GM10248 (cell line): ENCODE measurements at regions not wholly inside any gene's neighbourhood (a gene's known extent, or its start where the extent isn't known, plus 50 kb on each side); places are given as distances from the start of the nearest gene placed in this dataset.
"Not testable (repeated sequence)": the region's sequence is repeated elsewhere in the genome, so short reads cannot be mapped to it uniquely, and the experiment has no call there.

Experiments used
- CTCF ChIA-PET: fragments of 300-600 bp; sonication (Branson Sonifier 250); formaldehyde crosslinking; extraction: SDS; loops from one replicate; lab custom pipeline; 2021; ENCODE audit warnings: antibody characterized with exemption; lab: Yijun Ruan, JAX
- POLR2A ChIA-PET: fragments of 350-650 bp; sonication (Branson Sonifier 250); formaldehyde crosslinking; extraction: SDS; loops from one replicate; lab custom pipeline; 2020; ENCODE audit warnings: antibody characterized with exemption; lab: Yijun Ruan, JAX
- DNase-seq: peaks from one replicate; pipeline ENCODE4 v3.0.0; 2012; ENCODE audit errors: extremely low spot score
- TF ChIP-seq, protein P1 (sequence below): IDR thresholded peaks from 2 replicates; pipeline ENCODE4 v1.5.1; 2012; ENCODE audit warnings: mild to moderate bottlenecking, low read depth; ENCODE audit errors: extremely low read depth, missing control alignments, control extremely low read depth

DNA sequence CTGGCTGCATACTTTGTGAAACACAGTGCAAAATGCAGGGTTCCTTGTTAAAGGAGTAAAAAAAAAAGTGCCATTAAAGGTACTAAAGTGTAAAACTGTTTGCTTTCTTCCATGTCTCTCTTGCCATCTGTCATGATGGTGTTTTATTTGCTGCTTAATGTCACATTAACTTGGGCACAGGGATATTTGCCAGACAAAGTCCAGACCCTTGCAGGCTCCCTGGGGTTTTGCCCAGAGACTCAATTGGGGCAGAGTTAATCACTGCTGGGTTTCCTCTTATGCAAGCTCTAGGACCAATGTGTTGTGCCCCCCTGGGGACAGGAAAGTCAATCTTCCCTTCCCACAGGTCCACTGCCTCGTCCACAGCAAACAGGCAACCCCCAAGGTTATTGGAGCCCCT is 274.3 kb upstream of the SGCD start:
- POLR2A ChIA-PET, result no interaction called here
- CTCF ChIA-PET, result no interaction called here
- DNase-seq, result no peak
- TF ChIP-seq, protein P1, sequence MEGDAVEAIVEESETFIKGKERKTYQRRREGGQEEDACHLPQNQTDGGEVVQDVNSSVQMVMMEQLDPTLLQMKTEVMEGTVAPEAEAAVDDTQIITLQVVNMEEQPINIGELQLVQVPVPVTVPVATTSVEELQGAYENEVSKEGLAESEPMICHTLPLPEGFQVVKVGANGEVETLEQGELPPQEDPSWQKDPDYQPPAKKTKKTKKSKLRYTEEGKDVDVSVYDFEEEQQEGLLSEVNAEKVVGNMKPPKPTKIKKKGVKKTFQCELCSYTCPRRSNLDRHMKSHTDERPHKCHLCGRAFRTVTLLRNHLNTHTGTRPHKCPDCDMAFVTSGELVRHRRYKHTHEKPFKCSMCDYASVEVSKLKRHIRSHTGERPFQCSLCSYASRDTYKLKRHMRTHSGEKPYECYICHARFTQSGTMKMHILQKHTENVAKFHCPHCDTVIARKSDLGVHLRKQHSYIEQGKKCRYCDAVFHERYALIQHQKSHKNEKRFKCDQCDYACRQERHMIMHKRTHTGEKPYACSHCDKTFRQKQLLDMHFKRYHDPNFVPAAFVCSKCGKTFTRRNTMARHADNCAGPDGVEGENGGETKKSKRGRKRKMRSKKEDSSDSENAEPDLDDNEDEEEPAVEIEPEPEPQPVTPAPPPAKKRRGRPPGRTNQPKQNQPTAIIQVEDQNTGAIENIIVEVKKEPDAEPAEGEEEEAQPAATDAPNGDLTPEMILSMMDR, result no peak

DNA sequence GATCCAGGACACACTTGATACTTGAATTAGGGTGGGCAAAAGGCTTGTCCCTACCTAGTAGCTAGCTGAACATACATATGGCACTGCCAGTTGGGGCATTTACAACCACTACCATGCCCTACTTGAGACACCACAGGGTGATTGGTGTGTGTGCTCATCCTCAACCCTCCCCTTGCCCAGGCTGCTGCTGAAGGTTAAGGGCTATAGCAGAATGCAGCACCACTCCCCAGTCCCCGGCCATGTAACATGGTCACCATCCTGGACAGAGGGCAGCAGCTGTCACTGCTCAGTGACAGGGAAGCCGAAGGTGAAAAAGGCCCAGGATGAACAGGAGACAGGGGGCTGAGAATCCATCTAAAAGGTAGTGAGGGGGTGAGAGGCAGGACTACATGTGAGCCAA is 273.9 kb upstream of the SGCD start:
- DNase-seq, result no peak
- TF ChIP-seq, protein P1, result no peak
- ChIA-PET POLR2A (no interaction called here), CTCF (no interaction called here)

DNA sequence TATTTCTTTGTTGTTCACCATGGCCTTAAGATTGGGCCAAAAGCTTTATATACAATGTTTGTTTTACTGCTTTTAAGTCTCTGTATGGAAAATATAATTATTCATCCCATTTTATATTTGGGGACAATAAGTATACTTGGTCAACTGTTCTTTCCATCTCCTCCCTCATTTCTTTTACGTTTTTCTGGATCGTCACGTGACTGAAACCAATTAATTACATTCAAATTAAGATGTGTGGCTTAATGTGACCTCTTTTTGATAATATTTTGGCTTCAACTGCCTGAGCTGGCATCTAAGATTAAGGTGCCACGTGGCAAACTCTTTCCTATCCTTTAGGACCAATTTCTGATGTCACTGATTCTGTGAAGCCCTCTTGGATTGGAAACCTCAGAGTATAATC is 250.1 kb upstream of the SGCD start:
- ChIA-PET POLR2A (no interaction called here), CTCF (no interaction called here)
- no peak for DNase-seq

DNA sequence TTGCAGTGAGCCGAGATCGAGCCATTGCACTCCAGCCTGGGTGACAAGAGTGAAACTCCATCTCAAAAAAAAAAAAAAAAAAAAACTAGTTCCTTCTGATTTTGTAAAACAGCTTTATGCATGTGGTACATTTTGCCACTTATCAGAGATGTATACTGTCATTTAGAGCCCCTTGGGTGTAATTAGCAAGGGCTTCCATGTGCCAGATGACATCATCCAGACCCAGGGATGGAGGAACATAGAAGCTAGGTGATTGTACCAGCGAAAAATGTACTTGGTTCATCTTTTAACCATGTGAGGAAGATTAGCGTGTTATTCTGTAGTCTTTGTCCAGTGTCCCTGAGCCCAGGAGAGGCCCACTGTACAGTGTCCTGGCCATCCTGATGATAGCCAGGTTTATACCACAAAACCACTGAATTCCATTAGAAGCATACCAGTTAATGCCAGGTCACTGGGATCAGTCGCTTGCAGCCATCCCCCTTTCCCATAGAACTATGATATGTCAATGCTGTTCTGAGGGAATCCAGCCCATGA is 239.3 kb upstream of the SGCD start:
- ChIA-PET CTCF (no interaction called here), POLR2A (no interaction called here)
- no peak for DNase-seq
- TF ChIP-seq, protein P1, result no peak

More for the DNA sequence above, 250.1 kb upstream of the SGCD start:
- TF ChIP-seq, protein P1, result no peak

DNA sequence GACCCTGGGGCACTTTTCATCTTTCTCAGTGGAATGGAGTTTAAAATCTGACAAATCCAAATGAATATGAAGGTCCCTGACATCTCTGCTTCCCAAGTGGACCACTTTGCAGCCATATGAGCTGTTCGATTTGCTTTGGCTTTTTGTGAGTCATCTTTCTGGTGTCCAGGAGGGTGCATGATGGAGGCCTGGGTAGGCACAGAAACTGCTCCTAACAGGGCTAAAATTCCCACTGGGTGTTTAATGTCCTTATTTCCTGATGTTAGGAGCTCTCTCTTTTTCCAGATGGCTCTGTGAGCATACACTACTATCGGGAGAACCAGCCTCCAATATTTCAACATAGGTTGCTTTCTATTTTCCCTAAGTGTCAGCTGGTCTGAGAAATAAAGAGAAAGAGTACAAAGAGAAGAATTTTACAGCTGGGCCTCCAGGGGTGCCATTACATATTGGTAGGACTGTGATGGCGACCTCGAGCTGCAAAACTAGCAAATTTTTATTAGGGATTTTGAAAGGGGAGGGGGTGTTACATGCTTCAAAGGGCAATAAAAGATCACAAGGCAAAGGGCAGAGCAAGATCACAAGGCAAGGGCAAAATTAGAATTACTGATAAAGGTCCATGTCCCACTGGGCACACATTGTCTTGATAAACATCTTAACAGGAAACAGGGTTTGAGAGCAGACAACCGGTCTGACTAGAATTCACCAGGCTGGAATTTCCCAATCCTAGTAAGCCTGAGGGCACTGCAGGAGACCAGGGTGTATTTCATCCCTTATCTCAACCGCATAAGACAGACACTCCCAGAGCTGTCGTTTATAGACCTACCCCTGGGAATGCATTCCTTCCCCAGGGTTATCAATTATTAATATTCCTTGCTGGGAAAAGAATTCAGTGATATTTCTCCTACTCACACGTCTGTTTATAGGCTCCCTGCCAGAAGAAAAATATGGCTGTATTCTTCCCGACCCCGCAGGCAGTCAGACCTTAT is 236.7 kb upstream of the SGCD start:
- DNase-seq, POLR2A ChIA-PET, CTCF ChIA-PET: not testable (repeated sequence)

DNA sequence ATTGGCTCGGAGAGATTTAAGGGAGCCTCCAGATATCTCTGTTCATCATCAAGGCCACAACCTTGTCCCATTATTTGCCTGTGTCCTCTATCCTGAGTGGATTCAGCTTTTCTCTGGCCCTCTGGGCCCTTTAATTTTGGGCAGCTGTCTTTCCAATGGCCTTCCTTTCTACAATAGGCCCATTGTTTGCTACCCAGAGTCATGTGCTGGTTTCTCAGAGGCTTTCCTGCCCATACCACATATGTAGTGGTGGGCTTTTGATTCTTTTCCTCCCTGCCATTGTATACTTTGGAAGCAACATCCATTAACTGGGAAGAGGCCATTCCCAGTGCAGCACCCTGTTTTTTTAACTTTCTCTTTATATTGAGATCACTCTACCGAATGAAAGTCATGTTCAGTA is 233.9 kb upstream of the SGCD start:
- TF ChIP-seq, protein P1, result no peak
- ChIA-PET POLR2A (no interaction called here), CTCF (interaction anchor here (1.2 kb wide), 1 partner anchor 14 kb away, joined by 3 read pairs; no protein-coding TSS in a partner anchor)
- DNase-seq, result no peak

DNA sequence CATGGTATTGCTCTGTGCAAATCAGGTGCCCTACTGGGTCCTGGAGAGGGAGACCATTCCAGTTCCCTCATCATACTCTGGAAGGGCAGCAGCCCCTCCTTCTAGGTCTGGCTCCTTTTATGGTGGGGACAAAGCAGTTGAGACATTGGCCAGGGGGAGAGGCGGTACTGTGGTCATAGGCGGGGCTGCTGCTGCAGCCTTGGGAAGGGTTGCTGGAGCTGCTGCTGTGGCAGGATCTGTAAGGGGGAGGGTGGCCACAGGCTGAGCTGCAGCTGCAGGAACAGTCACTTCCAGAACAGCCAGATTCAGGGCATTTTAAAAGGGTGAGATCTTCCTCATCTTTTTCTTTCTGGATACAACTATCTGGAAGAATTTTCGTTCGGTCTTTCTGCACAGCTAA is 233.0 kb upstream of the SGCD start:
- ChIA-PET POLR2A (no interaction called here), CTCF (no interaction called here)
- no peak for DNase-seq

More for the DNA sequence above, 233.0 kb upstream of the SGCD start:
- TF ChIP-seq, protein P1, result no peak
